NCI-H748 (cell line): ENCODE measurements at regions not wholly inside any gene's neighbourhood (a gene's known extent, or its start where the extent isn't known, plus 50 kb on each side); places are given as distances from the start of the nearest gene placed in this dataset.

Experiments
- DNase-seq: peaks from one replicate; lab custom pipeline; 2025; ENCODE audit not compliant: unreplicated experiment; lab: John Stamatoyannopoulos, UW

DNA sequence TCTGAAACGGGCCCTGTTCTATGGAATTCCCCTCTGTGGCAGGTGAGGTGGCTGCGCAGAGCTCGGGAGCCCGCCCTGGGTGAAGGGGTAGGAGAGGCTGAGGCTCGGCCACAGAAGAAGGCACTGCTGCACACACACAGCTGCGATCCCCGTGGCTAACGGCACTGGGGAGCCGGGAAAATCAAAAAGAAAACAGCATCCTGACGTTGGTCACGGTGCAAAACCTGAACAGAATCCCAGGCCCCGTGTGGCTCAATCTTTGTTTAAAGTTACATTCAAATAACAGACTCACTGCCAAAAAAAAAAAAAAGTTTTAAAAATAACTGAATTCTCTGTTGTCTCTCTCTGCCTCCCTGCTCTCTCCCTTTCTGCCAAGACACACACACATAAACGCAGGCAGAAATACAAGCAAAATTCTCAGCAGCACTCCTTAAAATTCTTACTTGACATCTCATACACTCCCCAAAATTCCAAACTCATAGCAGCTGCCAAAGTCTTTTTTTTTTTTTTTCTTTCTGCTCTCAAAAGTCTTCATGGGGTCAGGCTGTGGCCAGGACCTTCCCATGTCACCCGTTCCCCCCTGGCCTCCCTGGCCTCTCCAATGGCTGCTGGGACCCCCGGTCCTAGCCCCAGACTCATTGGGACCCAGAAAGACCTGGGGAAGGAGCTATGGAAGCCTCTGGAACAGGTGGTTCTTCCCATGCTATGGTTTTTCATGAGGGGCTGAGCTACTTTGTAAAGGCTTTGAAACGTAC lies 248.8 kb downstream of the TTLL2 start:
- DNase-seq: no peak

DNA sequence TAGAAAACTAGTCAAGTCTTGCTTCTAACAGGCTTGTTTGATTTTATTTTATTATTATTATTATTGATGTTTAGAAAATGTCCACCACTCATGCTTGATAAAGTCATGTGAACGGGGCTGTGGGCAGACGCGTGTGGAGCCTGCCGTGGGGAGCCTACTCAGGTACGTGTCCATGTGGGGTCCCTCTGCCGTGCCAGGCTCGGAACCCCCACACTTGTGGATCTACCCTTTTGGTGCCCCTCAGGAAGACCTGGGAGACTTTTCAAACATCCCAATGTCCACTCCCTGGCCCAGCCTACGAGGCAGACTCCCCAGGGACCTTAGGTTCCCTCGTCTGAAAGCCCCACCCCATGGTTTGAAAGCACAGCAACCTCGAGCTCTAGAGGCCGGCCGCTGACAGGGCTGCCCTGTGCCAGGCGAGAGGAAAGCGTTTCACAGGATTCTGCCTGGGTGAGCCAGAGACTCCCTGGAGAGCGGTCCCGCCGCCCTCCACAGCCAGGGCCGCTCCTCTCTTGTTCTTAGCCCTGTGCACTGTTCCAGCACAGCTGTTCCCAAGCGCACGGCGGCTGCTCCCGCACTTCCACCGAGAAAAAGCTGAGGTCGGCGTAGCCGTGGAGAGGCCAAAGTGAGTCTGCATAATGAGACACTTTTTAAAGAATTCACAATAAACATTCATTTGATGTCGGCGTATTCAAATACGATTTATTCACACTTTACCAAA lies 249.7 kb downstream of the TTLL2 start:
- DNase-seq: no peak

DNA sequence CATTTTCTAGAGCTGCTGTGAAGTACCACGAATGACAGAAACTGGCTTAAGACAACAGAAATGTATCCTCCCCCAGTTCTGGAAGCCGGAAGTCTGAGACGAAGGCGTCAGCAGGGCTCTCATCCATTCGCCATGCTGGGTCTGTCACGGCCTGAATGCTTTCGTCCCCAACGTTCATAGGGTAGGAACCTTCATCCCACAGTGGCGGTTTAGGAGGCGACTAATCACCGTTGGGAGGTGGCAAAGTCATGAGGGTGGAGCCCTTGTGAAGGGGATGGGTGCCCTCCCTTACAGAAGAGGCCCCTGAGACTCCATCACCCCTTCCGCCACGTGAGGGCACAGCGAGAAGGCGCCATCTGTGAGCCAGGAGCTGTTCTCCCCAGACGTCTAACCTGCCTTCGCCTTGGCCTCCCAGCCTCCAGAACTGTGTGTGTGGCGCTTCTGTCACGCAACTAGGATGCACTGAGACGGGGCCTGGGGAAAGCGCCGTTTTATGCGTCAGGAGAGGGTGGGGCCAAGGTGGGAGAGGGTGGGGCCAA lies 250.3 kb downstream of the TTLL2 start:
- DNase-seq: no peak

DNA sequence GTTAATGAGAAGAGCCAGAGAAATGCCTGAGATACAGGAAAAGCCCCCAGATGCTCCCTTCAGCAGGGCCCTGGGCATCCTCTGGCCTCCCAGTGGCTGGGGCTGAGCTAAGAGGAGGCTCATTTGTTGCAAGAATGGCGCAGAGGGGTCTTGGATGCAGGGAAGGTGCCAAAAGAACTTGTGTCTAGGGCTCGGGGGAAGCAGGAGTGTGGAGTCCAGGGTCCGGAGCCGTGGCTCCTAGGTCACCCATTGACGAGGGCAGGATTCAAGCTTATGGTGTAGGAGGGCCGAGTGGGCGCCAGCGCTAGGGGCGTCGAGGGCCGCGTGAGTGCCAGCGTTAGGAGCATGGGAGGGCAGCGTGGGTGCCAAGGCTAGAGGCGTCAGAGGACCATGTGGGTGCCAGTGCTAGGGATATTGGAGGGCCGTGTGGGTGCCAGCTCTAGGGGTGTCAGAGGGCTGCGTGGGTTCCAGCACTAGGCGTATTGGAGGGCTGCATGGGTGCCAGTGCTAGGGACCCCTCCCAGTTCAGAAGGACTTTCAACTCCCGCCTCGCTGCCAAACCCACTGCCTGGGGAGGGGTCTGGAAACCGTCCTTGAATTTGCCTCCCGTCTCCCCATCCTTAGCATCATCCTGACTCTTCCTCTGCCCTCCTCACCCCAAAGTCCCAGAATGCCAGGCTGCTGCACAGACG lies 250.5 kb upstream of the AFDN start:
- no peak for DNase-seq

DNA sequence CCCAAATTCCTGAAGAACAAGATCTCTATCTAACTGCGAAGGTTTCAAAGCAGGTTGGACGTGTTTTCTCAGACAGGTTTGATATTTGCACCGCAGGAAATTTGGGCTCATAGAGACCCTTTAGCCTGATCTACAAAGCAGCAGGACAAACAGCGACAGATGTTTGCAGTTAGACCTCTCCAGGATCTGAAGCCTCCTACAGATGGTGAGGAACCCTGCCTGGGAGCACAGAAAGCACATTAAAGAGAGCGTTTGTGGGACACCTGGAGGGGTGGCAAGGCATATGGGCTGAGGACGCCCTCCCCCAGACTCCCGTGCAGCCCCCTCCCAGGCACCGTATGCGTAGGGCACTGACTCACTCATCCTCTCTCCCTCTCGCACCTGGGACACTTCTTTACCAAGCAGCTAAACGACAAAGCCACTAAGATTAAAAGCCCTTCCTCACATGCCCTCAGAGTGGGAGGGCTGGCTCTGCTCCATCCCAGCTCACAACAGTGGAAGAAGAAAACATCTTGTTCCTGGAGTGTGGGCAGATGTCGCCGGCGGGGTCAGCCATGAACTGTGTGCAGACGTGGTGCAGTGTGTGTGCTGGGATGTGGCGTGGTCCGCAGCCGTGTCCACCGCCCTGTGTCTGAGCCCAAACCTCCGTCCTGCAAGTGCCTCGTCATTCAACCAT lies 249.7 kb upstream of the AFDN start:
- DNase-seq: no peak

DNA sequence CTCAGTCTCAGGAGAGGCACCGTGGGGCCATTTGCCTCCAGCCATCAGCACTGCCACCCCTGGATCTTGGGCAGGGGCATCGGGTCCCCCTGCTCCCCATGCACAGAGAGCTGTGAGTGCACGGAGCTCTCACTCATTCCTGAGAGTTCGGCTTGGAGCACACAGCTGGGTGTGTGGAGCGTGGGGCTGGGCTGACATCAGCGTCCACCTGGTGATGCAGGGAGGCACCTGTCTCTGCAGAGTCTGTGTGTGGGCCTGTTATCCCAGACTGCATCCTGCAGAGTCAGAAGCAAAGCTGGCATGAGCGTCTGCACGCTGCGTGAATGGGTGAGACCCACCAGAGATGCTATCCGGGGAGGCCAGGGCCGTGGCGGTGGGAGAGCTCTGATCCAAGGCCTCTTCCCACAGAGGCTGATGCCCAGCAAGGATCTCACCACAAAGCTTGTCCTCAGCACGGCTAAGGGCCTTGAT lies 248.8 kb upstream of the AFDN start:
- DNase-seq: peak; percentile 24

DNA sequence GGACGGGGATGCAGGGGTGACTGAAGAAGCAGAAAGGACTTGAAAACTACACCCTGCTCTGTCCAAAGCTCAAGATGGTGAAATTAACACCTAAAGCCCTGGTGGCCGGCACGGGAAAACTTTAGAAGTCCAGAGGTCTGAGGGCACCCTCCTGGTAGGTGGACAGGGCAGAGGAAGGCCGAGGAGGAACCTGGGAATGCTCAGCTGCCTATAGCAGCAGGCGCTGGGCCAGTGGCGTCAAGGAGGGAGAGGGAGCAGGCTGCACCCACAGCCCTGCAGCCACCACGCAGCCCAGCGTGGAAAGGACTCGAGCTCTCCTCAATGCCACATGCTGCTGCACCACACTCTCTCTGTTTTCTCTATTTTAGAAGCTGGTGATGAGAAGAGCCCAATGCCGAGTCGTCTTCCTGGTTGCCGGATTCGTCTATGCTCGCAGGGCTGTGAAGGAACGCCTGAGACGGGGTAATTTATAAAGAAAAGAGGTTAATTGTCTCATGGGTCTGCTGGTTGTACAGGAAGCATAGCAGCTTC lies 248.3 kb upstream of the AFDN start:
- no peak for DNase-seq

DNA sequence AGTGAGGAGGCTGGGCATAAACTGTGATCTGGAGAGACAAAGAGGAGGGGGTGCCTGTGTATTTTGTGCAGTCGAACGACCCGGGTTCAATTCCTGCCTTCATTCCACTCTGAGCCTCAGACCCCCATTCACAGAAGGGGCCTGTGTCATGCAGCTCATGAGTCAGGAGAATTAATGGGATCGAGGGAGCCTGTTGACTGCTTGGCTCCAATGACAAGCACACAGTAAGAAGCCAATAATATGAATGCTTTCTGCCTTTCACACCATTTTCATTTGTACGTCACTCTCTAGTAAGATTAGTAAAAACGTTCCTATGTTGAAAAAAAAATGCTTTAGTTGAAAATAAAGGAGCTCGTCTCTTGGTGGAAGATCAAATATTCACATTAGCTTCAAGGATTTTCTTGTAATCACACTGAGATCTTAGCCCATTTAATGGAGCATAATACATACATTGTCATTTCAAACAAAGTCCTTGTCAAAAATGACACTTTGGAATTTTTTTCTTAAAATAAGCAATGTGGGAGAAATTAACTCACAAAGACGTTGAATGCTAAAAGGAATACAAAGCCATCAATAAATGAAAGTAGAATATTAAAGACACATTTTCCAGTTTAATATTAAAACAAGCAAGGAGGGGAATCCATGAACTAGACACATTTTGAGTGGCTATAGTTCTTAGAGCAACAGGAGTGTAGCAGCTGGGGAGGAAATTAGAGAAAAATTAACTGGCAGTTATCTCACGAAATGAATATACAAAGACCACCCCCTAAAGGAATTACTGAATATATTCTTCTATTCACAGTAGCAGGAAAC lies 246.7 kb upstream of the AFDN start:
- DNase-seq: no peak

DNA sequence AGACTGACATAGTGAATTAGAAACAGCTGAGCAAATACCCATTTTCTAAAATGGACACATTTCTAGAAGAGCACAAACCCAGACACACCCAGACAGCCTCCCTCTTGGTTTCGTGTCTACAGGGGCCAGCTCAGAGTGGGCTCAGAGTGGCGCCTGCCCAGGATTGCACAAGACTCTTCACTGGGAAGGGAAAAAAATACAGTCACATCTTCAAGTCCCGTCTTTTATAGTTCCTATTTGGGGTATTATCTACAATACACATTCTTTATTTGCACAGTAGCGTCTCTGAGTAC lies 246.1 kb upstream of the AFDN start:
- DNase-seq: peak; percentile 98

DNA sequence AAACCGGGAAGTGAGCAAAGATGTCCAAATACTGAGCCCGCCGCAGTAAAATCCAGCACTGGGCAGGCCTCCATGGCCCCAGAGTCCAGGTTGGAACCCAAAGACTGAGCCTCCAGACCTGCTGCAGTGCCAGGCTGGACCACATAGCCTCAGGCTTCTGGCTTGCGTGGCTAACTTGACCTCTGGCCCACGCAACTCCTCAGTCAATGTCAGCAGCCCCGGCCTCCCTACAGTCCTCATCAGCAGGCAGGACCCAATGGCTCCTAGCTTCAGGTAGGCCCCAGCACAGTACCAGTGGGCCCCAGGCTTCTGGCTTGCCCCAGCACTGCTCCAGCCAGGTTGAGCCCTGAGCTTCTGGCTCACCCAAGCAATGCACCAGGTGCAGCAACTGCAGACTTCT lies 245.1 kb upstream of the AFDN start:
- no peak for DNase-seq

DNA sequence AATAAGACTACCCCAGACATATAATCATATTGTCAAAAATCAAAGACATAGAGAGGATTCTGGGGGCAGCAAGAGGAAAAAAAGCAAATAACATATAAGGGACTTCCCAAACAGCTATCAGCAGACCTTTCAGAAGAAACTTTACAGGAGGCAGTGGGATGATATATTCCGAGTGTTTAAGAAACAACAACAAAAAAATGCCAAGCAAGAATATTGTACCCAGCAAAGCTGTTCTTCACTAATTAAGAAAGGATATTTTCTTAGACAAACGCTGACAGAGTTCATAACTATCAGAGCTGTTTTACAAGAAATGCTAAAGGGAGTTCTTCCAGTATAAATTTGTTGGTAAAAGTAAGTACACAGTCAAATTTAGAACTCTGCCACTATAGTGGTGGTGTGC lies 243.3 kb upstream of the AFDN start:
- no peak for DNase-seq

DNA sequence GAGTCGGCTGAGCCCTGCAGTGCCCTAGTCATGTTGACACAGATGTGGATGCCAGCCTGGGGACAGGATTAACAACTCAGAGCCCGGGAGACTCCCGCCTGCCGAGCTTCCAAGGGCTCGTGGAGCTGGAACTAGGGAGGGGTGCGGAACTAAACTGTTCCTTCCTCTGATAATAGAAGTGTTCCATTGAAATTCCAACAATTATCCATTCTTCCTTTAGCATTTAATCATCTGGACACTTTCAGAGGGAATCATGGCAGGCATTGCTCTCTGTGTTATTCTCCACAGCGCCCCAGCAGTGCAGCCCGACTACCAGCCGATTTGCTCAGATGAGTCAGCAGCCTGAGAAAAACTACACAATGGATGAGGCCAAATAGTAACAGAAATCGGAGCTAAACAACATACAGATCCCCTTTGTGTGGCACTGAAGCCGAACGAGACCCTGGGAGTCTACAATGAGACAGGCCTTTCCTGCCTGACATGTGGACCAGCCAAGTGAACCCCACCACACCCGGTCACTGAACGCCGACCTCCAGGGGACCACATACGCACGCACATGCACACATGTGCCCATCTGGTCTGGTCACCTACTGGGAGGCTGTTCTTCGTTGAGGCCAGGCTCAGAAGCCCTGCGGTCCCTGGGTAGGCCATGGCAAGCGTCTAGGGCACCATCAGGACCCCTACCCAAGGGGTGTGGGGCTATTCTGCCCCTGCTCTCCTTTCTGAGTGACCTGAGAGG lies 238.4 kb upstream of the AFDN start:
- no peak for DNase-seq

DNA sequence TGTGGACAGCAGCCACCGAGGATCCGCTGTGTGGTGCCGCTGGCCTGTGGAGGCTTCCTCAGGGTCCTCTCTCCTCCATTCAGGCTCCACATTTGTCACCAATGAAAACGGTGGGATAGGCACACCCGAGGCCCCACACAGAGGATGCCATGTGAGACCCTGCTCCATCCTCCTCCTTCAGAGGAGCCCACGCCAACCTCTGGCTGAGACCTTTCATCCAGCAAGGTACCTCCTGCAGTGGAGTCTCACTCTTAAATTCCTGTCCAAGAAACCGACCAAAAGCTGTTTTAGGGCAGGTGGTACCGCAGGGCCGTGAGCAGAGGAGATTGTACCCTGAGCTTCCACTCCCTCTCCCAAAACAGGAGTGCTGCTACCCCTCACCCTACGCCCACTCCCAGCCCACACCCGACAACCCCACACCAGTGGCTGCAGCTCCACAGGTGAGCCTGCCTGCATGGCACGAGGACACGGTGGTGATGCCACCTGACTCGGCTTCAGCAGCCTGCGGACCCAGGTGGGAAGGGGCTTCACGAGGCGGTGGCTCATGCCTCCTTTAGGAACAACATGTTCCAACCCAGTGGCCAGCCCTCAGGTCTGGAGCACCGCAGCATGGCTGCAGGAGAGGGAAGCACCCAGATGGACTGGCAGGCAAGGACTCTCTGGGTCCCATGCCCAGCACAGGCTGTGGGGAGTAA lies 237.6 kb upstream of the AFDN start:
- DNase-seq: no peak

DNA sequence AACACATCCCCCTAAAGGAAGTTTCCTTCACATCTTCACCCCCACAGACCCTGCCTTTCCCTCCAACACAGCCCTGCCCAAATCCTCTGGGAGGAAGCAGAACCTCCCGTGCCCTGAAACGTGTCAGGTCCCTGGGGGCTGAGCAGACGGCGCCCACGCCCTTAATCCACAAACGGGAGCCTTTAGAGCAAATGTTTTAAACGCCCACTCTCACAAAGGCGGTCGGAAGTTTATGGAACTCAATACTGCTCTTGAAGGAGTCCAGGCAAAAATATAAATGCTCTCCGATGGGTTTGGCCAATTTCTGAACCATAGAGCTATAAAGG lies 237.1 kb upstream of the AFDN start:
- no peak for DNase-seq

DNA sequence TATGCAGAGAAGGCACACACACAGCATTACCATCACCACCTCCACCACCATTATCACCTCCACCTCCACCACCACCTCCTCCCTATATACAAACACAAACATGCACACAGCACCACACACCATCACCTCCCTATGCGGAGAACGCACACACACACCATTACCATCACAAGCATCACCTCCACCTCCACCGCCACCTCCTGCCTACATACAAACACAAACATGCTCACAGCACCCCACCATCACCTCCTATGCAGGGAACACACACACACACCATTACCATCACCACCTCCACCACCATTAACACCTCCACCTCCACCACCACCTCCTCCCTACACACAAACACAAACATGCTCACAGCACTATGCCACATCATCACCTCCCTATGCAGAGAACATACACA lies 236.5 kb upstream of the AFDN start:
- DNase-seq: no peak
